GM12878 (cell line): ENCODE measurements at regions not wholly inside any gene's neighbourhood (a gene's known extent, or its start where the extent isn't known, plus 50 kb on each side); places are given as distances from the start of the nearest gene placed in this dataset.

ENCODE experiments used
- BCL11A ChIP-seq: IDR thresholded peaks from 2 replicates; pipeline ENCODE4 v1.6.1; 2011; ENCODE audit warnings: low read depth, low read length
- CHD2 ChIP-seq: IDR thresholded peaks from 2 replicates; pipeline ENCODE4 v1.6.1; 2011; ENCODE audit warnings: low read depth, low read length, improper control_type of control experiment, borderline replicate concordance
- CHD4 ChIP-seq: fragments of 200-600 bp; sonication (generic); IDR thresholded peaks from 2 replicates; pipeline ENCODE4 v1.6.1; 2016; ENCODE audit warnings: mild to moderate bottlenecking
- CREB1 ChIP-seq: IDR thresholded peaks from 2 replicates; pipeline ENCODE4 v1.6.1; 2012; ENCODE audit warnings: low read depth, mild to moderate bottlenecking, inconsistent platforms
- EED ChIP-seq: sonication (generic); IDR thresholded peaks from 2 replicates; pipeline ENCODE4 v1.6.1; 2016; ENCODE audit warnings: antibody characterized with exemption, low read depth
- EZH2 ChIP-seq: IDR thresholded peaks from 2 replicates; pipeline ENCODE4 v1.6.1; 2012; ENCODE audit warnings: low read depth, mild to moderate bottlenecking, control low read depth, inconsistent platforms, low read length, borderline replicate concordance; ENCODE audit not compliant: control insufficient read depth
- HCFC1 ChIP-seq: fragments of 150-350 bp; IDR thresholded peaks from 2 replicates; pipeline ENCODE4 v1.6.1; 2014; ENCODE audit warnings: low read length
- HDAC6 ChIP-seq: fragments of 200-600 bp; sonication (generic); IDR thresholded peaks from one replicate; pipeline ENCODE4 v1.8.0; 2017; ENCODE audit warnings: antibody characterized with exemption; ENCODE audit not compliant: unreplicated experiment
- MEF2B ChIP-seq: fragments of 450-650 bp; IDR thresholded peaks from 2 replicates; pipeline ENCODE4 v1.6.1; 2018; ENCODE audit warnings: mild to moderate bottlenecking, moderate library complexity; ENCODE audit not compliant: partially characterized antibody, poor library complexity, severe bottlenecking
- NFYA ChIP-seq: IDR thresholded peaks from 2 replicates; pipeline ENCODE4 v1.6.1; 2011; ENCODE audit warnings: low read depth, mild to moderate bottlenecking, low read length, improper control_type of control experiment, borderline replicate concordance
- PML ChIP-seq: IDR thresholded peaks from 2 replicates; pipeline ENCODE4 v1.6.1; 2012; ENCODE audit warnings: low read length, inconsistent platforms
- SUZ12 ChIP-seq: fragments of 200-600 bp; sonication (generic); IDR thresholded peaks from one replicate; pipeline ENCODE4 v1.6.1; 2018; ENCODE audit warnings: antibody characterized with exemption, mild to moderate bottlenecking; ENCODE audit not compliant: unreplicated experiment
- TCF3 ChIP-seq: IDR thresholded peaks from 2 replicates; pipeline ENCODE4 v1.6.1; 2012; ENCODE audit warnings: low read depth, mild to moderate bottlenecking, low read length, borderline replicate concordance; ENCODE audit not compliant: insufficient read depth
- TCF7 ChIP-seq: IDR thresholded peaks from 2 replicates; pipeline ENCODE4 v1.6.1; 2014; ENCODE audit warnings: antibody characterized with exemption, borderline replicate concordance
- YBX1 ChIP-seq: fragments of 450-650 bp; IDR thresholded peaks from 2 replicates; pipeline ENCODE4 v1.6.1; 2016; ENCODE audit warnings: antibody characterized with exemption
- ZNF24 ChIP-seq: fragments of 450-650 bp; IDR thresholded peaks from 2 replicates; pipeline ENCODE4 v1.6.1; 2017; ENCODE audit warnings: antibody characterized with exemption, mild to moderate bottlenecking
- TF ChIP-seq, protein P1 (sequence below): IDR thresholded peaks from 2 replicates; pipeline ENCODE4 v1.6.1; 2011; ENCODE audit warnings: low read depth, low read length, improper control_type of control experiment, borderline replicate concordance
- TF ChIP-seq, protein P2 (sequence below): IDR thresholded peaks from 2 replicates; pipeline ENCODE4 v1.6.1; 2012; ENCODE audit warnings: low read depth, low read length, improper control_type of control experiment
- TF ChIP-seq, protein P3 (sequence below): IDR thresholded peaks from 2 replicates; pipeline ENCODE4 v1.6.1; 2011; ENCODE audit warnings: low read depth, mild to moderate bottlenecking, low read length, moderate library complexity, borderline replicate concordance; ENCODE audit errors: extremely low read depth
- TF ChIP-seq, protein P4 (sequence below): IDR thresholded peaks from 2 replicates; pipeline ENCODE4 v1.6.1; 2012; ENCODE audit warnings: low read depth, low read length, improper control_type of control experiment
- TF ChIP-seq, protein P5 (sequence below): fragments of 450-650 bp; IDR thresholded peaks from 2 replicates; pipeline ENCODE4 v1.6.1; 2017; ENCODE audit warnings: low read depth, mild to moderate bottlenecking, moderate library complexity
- TF ChIP-seq, protein P6 (sequence below): fragments of 450-650 bp; IDR thresholded peaks from 2 replicates; pipeline ENCODE4 v1.6.1; 2017; ENCODE audit warnings: mild to moderate bottlenecking, low read depth, inconsistent platforms; ENCODE audit not compliant: poor library complexity, severe bottlenecking

DNA sequence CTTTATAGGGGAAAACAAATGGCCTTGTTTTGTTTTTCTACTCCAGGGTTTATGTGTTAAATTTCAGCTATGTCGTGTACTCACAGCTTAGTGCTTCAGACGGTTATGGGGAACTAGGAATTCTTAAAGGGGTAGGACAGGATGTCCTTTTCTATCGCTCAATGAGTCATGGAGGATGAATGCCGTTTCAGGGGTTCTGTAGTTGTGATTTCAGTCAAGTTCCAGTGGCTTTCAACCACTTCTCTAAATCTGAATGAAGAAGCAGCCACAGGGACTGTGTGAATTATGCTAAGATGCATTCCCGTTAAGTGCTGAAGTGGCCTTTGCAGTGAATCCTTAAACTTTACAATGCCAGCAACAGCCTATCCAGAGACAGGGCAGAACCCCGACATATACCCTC, 1231.7 kb upstream of the ZEB2 start (continued):
- TF ChIP-seq EZH2 (no peak), MEF2B (no peak), BCL11A (peak; percentile 94), YBX1 (no peak), CHD2 (no peak), NFYA (no peak), PML (0 out of 2 replicates have a peak, but pooled peaks have one; percentile 35), HCFC1 (no peak), HDAC6 (no peak), TCF7 (peak; percentile 70), EED (peak; percentile 92), ZNF24 (0 out of 2 replicates have a peak, but pooled peaks have one; percentile 31), CHD4 (no peak), SUZ12 (no peak), CREB1 (peak; percentile 61; the same call in 1 of the 2 replicates), TCF3 (peak; percentile 77; the same call in 1 of the 2 replicates)
- TF ChIP-seq, protein P1, sequence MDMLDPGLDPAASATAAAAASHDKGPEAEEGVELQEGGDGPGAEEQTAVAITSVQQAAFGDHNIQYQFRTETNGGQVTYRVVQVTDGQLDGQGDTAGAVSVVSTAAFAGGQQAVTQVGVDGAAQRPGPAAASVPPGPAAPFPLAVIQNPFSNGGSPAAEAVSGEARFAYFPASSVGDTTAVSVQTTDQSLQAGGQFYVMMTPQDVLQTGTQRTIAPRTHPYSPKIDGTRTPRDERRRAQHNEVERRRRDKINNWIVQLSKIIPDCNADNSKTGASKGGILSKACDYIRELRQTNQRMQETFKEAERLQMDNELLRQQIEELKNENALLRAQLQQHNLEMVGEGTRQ = no peak
- TF ChIP-seq, protein P2, sequence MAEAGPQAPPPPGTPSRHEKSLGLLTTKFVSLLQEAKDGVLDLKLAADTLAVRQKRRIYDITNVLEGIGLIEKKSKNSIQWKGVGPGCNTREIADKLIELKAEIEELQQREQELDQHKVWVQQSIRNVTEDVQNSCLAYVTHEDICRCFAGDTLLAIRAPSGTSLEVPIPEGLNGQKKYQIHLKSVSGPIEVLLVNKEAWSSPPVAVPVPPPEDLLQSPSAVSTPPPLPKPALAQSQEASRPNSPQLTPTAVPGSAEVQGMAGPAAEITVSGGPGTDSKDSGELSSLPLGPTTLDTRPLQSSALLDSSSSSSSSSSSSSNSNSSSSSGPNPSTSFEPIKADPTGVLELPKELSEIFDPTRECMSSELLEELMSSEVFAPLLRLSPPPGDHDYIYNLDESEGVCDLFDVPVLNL = no peak
- TF ChIP-seq, protein P3, sequence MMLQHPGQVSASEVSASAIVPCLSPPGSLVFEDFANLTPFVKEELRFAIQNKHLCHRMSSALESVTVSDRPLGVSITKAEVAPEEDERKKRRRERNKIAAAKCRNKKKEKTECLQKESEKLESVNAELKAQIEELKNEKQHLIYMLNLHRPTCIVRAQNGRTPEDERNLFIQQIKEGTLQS = peak; percentile 35; the same call in 1 of the 2 replicates
- TF ChIP-seq, protein P4, sequence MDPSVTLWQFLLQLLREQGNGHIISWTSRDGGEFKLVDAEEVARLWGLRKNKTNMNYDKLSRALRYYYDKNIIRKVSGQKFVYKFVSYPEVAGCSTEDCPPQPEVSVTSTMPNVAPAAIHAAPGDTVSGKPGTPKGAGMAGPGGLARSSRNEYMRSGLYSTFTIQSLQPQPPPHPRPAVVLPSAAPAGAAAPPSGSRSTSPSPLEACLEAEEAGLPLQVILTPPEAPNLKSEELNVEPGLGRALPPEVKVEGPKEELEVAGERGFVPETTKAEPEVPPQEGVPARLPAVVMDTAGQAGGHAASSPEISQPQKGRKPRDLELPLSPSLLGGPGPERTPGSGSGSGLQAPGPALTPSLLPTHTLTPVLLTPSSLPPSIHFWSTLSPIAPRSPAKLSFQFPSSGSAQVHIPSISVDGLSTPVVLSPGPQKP = no peak
- TF ChIP-seq, protein P5, sequence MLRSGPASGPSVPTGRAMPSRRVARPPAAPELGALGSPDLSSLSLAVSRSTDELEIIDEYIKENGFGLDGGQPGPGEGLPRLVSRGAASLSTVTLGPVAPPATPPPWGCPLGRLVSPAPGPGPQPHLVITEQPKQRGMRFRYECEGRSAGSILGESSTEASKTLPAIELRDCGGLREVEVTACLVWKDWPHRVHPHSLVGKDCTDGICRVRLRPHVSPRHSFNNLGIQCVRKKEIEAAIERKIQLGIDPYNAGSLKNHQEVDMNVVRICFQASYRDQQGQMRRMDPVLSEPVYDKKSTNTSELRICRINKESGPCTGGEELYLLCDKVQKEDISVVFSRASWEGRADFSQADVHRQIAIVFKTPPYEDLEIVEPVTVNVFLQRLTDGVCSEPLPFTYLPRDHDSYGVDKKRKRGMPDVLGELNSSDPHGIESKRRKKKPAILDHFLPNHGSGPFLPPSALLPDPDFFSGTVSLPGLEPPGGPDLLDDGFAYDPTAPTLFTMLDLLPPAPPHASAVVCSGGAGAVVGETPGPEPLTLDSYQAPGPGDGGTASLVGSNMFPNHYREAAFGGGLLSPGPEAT = peak; percentile 56; the same call in 1 of the 2 replicates
- TF ChIP-seq, protein P6, sequence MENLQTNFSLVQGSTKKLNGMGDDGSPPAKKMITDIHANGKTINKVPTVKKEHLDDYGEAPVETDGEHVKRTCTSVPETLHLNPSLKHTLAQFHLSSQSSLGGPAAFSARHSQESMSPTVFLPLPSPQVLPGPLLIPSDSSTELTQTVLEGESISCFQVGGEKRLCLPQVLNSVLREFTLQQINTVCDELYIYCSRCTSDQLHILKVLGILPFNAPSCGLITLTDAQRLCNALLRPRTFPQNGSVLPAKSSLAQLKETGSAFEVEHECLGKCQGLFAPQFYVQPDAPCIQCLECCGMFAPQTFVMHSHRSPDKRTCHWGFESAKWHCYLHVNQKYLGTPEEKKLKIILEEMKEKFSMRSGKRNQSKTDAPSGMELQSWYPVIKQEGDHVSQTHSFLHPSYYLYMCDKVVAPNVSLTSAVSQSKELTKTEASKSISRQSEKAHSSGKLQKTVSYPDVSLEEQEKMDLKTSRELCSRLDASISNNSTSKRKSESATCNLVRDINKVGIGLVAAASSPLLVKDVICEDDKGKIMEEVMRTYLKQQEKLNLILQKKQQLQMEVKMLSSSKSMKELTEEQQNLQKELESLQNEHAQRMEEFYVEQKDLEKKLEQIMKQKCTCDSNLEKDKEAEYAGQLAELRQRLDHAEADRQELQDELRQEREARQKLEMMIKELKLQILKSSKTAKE = peak; percentile 60
